ENCODE measurements at regions not wholly inside any gene's neighbourhood (a gene's known extent, or its start where the extent isn't known, plus 50 kb on each side); places are given as distances from the start of the nearest gene placed in this dataset.
"Not testable (repeated sequence)": the region's sequence is repeated elsewhere in the genome, so short reads cannot be mapped to it uniquely, and the experiment has no call there.

GRCh38 chr2:234357666-234358065 is 139.2 kb downstream of the ARL4C start:
- no CpG with 5 or more reads among the region's 3 CpGs for WGBS, 2 donors (ENCODE audit: low coverage in 1 of 2)
- Histone ChIP-seq H3K4me3 (no peak overlapping the region), H3K36me3 (no peaks in the 10 kb centered on the region), H3K27ac (no peak overlapping the region), H3K27me3 (peaks cover 12% of the 10 kb centered on the region), H3K9me3 (peaks cover 0 to 12% (median 0%) of the 10 kb centered on the region in 3 donors), H3K4me1 (no peaks in the 10 kb centered on the region)
- no peak for ATAC-seq
- no peak for TF ChIP-seq POLR2AphosphoS5 (IDR thresholded peaks at IDR 0.05)
- TF ChIP-seq EP300 (IDR thresholded peaks at IDR 0.05) = no peak
- TF ChIP-seq POLR2A (IDR thresholded peaks at IDR 0.05) = no peak
- TF ChIP-seq, protein P1, sequence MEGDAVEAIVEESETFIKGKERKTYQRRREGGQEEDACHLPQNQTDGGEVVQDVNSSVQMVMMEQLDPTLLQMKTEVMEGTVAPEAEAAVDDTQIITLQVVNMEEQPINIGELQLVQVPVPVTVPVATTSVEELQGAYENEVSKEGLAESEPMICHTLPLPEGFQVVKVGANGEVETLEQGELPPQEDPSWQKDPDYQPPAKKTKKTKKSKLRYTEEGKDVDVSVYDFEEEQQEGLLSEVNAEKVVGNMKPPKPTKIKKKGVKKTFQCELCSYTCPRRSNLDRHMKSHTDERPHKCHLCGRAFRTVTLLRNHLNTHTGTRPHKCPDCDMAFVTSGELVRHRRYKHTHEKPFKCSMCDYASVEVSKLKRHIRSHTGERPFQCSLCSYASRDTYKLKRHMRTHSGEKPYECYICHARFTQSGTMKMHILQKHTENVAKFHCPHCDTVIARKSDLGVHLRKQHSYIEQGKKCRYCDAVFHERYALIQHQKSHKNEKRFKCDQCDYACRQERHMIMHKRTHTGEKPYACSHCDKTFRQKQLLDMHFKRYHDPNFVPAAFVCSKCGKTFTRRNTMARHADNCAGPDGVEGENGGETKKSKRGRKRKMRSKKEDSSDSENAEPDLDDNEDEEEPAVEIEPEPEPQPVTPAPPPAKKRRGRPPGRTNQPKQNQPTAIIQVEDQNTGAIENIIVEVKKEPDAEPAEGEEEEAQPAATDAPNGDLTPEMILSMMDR (IDR thresholded peaks at IDR 0.05) = no peak

DNA sequence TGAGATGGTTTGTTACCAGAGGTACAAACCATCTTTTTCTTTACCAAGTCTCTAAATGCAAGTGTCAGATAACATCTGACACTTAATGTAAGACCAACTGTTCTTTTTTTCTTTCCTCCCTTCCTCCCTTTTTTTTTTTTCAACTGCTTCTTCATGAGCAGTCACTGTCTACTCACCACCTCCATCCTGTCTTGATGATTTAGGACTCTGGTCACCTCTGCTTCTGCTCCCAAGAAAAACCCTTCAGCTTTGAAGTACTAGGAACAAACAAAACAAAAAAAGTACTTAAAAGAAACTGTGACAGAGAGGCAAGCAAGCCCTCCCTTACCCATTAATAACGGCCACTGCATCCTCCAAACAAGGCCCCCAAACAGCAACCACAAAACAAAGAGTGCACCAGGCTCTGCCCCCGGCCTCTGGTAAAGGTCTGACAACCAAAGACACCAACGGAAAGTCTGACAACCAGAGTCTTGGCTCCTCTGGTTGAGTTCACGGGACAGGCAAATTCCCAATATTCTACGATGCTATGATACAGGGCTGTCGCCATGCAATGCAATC is 141.0 kb downstream of the ARL4C start:
- Histone ChIP-seq H3K4me3 (no peak overlapping the region), H3K27ac (no peak overlapping the region), H3K9me3 (peaks cover 0 to 14% (median 0%) of the 10 kb centered on the region in 3 donors), H3K27me3 (peaks cover 5% of the 10 kb centered on the region), H3K36me3 (no peaks in the 10 kb centered on the region), H3K4me1 (no peaks in the 10 kb centered on the region)
- no peak for ATAC-seq
- 0 to 60% methylated on average over 1 to 5 of the region's 6 CpGs for WGBS, 2 donors (ENCODE audit: low coverage in 1 of 2)
- TF ChIP-seq, protein P1 (IDR thresholded peaks at IDR 0.05) = no peak
- no peak for TF ChIP-seq POLR2AphosphoS5 (IDR thresholded peaks at IDR 0.05)
- no peak for TF ChIP-seq EP300 (IDR thresholded peaks at IDR 0.05)
- TF ChIP-seq POLR2A (IDR thresholded peaks at IDR 0.05) = no peak

DNA sequence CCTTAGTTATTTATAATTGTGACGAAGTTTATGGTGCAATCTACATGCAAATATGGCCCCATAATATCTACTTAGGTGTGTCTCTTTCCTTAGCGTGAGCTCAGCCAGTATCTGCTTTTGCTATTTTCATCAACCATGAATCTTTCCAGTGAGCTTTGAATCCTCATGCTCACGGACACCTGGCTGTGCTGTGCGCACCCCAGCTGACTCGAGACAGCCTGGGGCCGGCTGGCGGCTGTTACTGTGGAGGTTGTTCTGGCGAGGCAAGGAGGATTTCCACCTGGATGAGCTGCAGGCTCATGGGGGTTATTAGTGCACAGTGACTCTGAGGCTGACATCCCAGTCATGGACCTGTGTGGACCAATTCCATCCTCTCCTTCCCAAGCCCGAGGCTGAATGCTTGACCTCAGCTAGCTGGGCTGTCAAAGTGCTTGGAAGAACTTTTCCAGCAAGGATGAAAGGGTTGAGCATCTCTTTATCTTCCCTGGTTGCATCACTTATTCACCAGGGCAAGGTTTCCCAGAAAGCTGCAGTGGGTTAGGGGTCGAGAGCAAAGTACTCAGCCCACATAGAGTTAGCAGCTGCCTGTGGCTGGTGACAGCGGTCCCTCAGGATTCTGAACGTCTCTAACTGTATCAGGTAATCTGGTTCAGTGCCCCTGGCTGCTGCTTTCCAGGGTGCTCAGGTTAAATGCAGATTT is 141.7 kb downstream of the ARL4C start:
- no peak overlapping the region for H3K27ac ChIP-seq
- H3K36me3 ChIP-seq = no peaks in the 10 kb centered on the region
- WGBS, 2 donors (ENCODE audit: low coverage in 1 of 2) = 40 to 57% methylated on average over 3 to 5 of the region's 12 CpGs
- peaks cover 4% of the 10 kb centered on the region for H3K27me3 ChIP-seq
- no peak overlapping the region for H3K4me3 ChIP-seq
- H3K9me3 ChIP-seq = peaks cover 0 to 14% (median 0%) of the 10 kb centered on the region in 3 donors
- ATAC-seq = no peak
- H3K4me1 ChIP-seq = no peaks in the 10 kb centered on the region
- TF ChIP-seq, protein P1 (IDR thresholded peaks at IDR 0.05) = no peak
- TF ChIP-seq EP300 (IDR thresholded peaks at IDR 0.05) (no peak), POLR2AphosphoS5 (IDR thresholded peaks at IDR 0.05) (no peak), POLR2A (IDR thresholded peaks at IDR 0.05) (no peak)

DNA sequence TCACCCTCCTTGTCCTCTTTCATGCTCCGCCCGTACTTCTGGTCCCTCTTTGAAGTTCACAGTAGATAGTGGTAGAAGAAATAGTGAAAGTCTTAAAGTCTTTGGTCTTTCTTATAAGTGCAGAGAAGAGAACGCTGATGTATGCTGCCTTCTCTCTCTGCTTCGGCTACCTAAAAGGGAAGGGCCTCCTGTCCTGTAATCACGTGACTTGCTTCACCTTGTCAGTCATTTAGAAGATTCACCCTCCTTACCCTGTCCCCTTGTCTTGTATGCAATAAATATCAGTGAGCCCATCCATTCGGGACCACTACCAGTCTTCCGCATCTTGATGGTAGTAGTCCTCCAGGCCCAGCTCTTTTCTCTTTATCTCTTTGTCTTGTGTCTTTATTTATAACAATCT is 144.6 kb downstream of the ARL4C start:
- TF ChIP-seq, protein P1 (IDR thresholded peaks at IDR 0.05) = no peak
- TF ChIP-seq EP300 (IDR thresholded peaks at IDR 0.05) (no peak), POLR2A (IDR thresholded peaks at IDR 0.05) (no peak), POLR2AphosphoS5 (IDR thresholded peaks at IDR 0.05) (no peak)
- 86 to 95% methylated on average over 6 to 7 of the region's 7 CpGs for WGBS, 2 donors (ENCODE audit: low coverage in 1 of 2)
- Histone ChIP-seq H3K4me3 (no peak overlapping the region), H3K27ac (no peak overlapping the region), H3K9me3 (peaks cover 0 to 14% (median 0%) of the 10 kb centered on the region in 3 donors), H3K4me1 (no peaks in the 10 kb centered on the region), H3K36me3 (no peaks in the 10 kb centered on the region), H3K27me3 (peaks cover 1% of the 10 kb centered on the region)
- ATAC-seq = no peak

- not testable (repeated sequence) for H3K4me3 ChIP-seq, H3K27me3 ChIP-seq, H3K36me3 ChIP-seq, H3K4me1 ChIP-seq, H3K27ac ChIP-seq, ATAC-seq
- H3K9me3 ChIP-seq = peaks cover 0 to 14% (median 0%) of the 10 kb centered on the region in 3 donors
- WGBS, 2 donors (ENCODE audit: low coverage in 1 of 2) = 92 to 100% methylated on average over 2 of the region's 10 CpGs
These were observed 145.0 kb downstream of the ARL4C start for GRCh38 chr2:234351866-234352265.

Measured in gastroesophageal sphincter (tissue), 4 donors.